ENCODE measurements at regions not wholly inside any gene's neighbourhood (a gene's known extent, or its start where the extent isn't known, plus 50 kb on each side); places are given as distances from the start of the nearest gene placed in this dataset.
A peak's percentile ranks its signal among the peaks of the same experiment; 100 is the strongest.

GRCh38 chr3:106609666-106610301 is 741.0 kb upstream of the CBLB start:
- peak; percentile 85 to 92 for ATAC-seq
- in situ Hi-C loops (cut with MboI; ENCODE audit: low sequenced_read_pairs in 4 of 4) (loop anchor here (10.0 to 25.0 kb wide), 3 partner anchors 697 to 925 kb away; no protein-coding TSS in a partner anchor), intact Hi-C loops (cut with DNase I; ENCODE audit: low total_unique reads) (loop anchor here (2.0 kb wide), 1 partner anchor 923 kb away; no protein-coding TSS in a partner anchor)
- no peaks in the 10 kb centered on the region for H3K27me3 ChIP-seq
- no peak overlapping the region for H3K27ac ChIP-seq
- no peaks in the 10 kb centered on the region for H3K36me3 ChIP-seq
- TF ChIP-seq, protein P1, sequence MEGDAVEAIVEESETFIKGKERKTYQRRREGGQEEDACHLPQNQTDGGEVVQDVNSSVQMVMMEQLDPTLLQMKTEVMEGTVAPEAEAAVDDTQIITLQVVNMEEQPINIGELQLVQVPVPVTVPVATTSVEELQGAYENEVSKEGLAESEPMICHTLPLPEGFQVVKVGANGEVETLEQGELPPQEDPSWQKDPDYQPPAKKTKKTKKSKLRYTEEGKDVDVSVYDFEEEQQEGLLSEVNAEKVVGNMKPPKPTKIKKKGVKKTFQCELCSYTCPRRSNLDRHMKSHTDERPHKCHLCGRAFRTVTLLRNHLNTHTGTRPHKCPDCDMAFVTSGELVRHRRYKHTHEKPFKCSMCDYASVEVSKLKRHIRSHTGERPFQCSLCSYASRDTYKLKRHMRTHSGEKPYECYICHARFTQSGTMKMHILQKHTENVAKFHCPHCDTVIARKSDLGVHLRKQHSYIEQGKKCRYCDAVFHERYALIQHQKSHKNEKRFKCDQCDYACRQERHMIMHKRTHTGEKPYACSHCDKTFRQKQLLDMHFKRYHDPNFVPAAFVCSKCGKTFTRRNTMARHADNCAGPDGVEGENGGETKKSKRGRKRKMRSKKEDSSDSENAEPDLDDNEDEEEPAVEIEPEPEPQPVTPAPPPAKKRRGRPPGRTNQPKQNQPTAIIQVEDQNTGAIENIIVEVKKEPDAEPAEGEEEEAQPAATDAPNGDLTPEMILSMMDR (IDR thresholded peaks at IDR 0.05 in 4 of 5, conservative IDR thresholded peaks at IDR 0.05 in 1 of 5) = peak; percentile 68 to 89 (median 77)
- TF ChIP-seq POLR2A (IDR thresholded peaks at IDR 0.05) = no peak
- DNase-seq = peak; percentile 21 to 55
- H3K9me3 ChIP-seq = no peaks in the 10 kb centered on the region
- H3K4me3 ChIP-seq = peak overlapping the region in 1 of 4 donors; percentile 9
- no peaks in the 10 kb centered on the region for H3K4me1 ChIP-seq

DNA sequence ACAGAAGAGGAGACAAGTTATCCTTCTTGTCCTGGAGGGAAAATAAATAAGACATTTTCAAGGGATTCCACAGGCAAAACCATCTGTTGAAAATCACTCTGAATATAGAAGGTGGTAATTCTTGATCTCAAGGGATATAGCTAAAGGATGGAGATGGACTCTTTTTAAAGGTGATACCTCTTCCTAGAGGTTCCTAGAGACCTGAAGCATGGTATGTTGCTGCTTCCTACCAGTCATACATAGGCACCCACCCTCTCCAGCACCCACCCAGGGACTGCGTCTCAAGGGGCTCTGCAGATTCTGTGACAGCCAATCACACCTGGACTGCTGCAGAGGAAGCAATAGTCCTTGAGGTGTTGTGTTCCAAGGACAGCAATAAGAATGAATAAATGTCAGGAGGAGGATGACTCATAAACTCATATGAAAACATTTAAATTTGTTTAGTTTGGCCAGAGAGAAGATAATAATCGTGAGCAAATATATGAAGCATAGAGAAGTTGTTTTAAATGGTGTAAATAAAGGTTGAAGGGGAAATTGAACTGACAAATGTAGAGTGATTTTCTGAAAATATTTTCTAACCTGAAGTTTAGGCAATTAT is 741.6 kb upstream of the CBLB start:
- intact Hi-C loops (cut with DNase I; ENCODE audit: low total_unique reads) (no loop called here), in situ Hi-C loops (cut with MboI; ENCODE audit: low sequenced_read_pairs in 4 of 4) (loop anchor here (10.0 to 25.0 kb wide), 3 partner anchors 698 to 926 kb away; no protein-coding TSS in a partner anchor)
- H3K36me3 ChIP-seq = no peaks in the 10 kb centered on the region
- H3K27me3 ChIP-seq = no peaks in the 10 kb centered on the region
- no peaks in the 10 kb centered on the region for H3K9me3 ChIP-seq
- H3K27ac ChIP-seq = no peak overlapping the region
- no peak for DNase-seq
- no peaks in the 10 kb centered on the region for H3K4me1 ChIP-seq
- no peak for TF ChIP-seq POLR2A (IDR thresholded peaks at IDR 0.05)
- TF ChIP-seq, protein P1 (IDR thresholded peaks at IDR 0.05 in 4 of 5, conservative IDR thresholded peaks at IDR 0.05 in 1 of 5) = no peak
- ATAC-seq = no peak
- no peak overlapping the region for H3K4me3 ChIP-seq

- Histone ChIP-seq H3K36me3 (no peaks in the 10 kb centered on the region), H3K9me3 (no peaks in the 10 kb centered on the region), H3K27ac (no peak overlapping the region), H3K4me3 (no peak overlapping the region), H3K4me1 (no peaks in the 10 kb centered on the region), H3K27me3 (no peaks in the 10 kb centered on the region)
- in situ Hi-C loops (cut with MboI; ENCODE audit: low sequenced_read_pairs in 4 of 4) = loop anchor here (10.0 to 25.0 kb wide), 3 partner anchors 699 to 926 kb away; no protein-coding TSS in a partner anchor
- ATAC-seq = no peak
- no peak for DNase-seq
- TF ChIP-seq, protein P1 (IDR thresholded peaks at IDR 0.05 in 4 of 5, conservative IDR thresholded peaks at IDR 0.05 in 1 of 5) = no peak
- TF ChIP-seq POLR2A (IDR thresholded peaks at IDR 0.05) = no peak
- intact Hi-C loops (cut with DNase I; ENCODE audit: low total_unique reads) = no loop called here
These were observed 742.3 kb upstream of the CBLB start for GRCh38 chr3:106611116-106611515.

GRCh38 chr3:106611841-106612240 is 743.0 kb upstream of the CBLB start:
- Histone ChIP-seq H3K27ac (no peak overlapping the region), H3K4me1 (no peaks in the 10 kb centered on the region), H3K4me3 (no peak overlapping the region), H3K36me3 (no peaks in the 10 kb centered on the region), H3K27me3 (no peaks in the 10 kb centered on the region), H3K9me3 (no peaks in the 10 kb centered on the region)
- intact Hi-C loops (cut with DNase I; ENCODE audit: low total_unique reads) = no loop called here
- TF ChIP-seq, protein P1 (IDR thresholded peaks at IDR 0.05 in 4 of 5, conservative IDR thresholded peaks at IDR 0.05 in 1 of 5) = no peak
- TF ChIP-seq POLR2A (IDR thresholded peaks at IDR 0.05) = no peak
- in situ Hi-C loops (cut with MboI; ENCODE audit: low sequenced_read_pairs in 4 of 4) = loop anchor here (10.0 to 25.0 kb wide), 3 partner anchors 700 to 927 kb away; no protein-coding TSS in a partner anchor
- ATAC-seq = no peak
- no peak for DNase-seq
